ENCODE measurements at regions not wholly inside any gene's neighbourhood (a gene's known extent, or its start where the extent isn't known, plus 50 kb on each side); places are given as distances from the start of the nearest gene placed in this dataset.

DNA sequence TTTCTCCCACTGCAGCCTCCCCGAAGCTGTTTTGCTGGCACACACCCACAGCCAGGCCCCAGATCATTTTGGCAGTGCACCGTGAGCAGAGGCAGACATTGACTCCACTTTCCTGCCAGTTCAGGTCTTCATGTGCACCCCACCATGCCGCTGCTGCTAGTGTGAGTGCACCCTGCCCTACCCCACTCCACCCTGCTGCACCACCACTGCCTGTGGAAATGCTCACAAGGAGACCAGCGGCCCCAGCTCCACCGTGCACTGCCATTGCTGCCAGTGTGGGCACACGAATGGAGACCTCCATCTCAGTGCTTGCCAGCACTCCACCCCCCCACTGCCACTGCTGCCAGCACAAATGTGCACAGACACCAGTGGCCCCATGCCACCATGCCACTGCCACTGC lies 277.6 kb upstream of the ZC4H2 start:
- Histone ChIP-seq H3K9me3 (no peaks in the 10 kb centered on the region), H3K27ac (no peak overlapping the region), H3K4me1 (no peaks in the 10 kb centered on the region), H3K4me3 (no peak overlapping the region), H3K27me3 (no peaks in the 10 kb centered on the region), H3K36me3 (no peaks in the 10 kb centered on the region)
- TF ChIP-seq, protein P1, sequence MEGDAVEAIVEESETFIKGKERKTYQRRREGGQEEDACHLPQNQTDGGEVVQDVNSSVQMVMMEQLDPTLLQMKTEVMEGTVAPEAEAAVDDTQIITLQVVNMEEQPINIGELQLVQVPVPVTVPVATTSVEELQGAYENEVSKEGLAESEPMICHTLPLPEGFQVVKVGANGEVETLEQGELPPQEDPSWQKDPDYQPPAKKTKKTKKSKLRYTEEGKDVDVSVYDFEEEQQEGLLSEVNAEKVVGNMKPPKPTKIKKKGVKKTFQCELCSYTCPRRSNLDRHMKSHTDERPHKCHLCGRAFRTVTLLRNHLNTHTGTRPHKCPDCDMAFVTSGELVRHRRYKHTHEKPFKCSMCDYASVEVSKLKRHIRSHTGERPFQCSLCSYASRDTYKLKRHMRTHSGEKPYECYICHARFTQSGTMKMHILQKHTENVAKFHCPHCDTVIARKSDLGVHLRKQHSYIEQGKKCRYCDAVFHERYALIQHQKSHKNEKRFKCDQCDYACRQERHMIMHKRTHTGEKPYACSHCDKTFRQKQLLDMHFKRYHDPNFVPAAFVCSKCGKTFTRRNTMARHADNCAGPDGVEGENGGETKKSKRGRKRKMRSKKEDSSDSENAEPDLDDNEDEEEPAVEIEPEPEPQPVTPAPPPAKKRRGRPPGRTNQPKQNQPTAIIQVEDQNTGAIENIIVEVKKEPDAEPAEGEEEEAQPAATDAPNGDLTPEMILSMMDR (IDR thresholded peaks at IDR 0.05 in 4 of 5, conservative IDR thresholded peaks at IDR 0.05 in 1 of 5) = no peak
- TF ChIP-seq POLR2A (IDR thresholded peaks at IDR 0.05) = no peak
- in situ Hi-C loops (cut with MboI; ENCODE audit: low sequenced_read_pairs in 4 of 4) = no loop called here
- ATAC-seq = no peak
- no peak for DNase-seq
- intact Hi-C loops (cut with DNase I; ENCODE audit: low total_unique reads) = no loop called here

DNA sequence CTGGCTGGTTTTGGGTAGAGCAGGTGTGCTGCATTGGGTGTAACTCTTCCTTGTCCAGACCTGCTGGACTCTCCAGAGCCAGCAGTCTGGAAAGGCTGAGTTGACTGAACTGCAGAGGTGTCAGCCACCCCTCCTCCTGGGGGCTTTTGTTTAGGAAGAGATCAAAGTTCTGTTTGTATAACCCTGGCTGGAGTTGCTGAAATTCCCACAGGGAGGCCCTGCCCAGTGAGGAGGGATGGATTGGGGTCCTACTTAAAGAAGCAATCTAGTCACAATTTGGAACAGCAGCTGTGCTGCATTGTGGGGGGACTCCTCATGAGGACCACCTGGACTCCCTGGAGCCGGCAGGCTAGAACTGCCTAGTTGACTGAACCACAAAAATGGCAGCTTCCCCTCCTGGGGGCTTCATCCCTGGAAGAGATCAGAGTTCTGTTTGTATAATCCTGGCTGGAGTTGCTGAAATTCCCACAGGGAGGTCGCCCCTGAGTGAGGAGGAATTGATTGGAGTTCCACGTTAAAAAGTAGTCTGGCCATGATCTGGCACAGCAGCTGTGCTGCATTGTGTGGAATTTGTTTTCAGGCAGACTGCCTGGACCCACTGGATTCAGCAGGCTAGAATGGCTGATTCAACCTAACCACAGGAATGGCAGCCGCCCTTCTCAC lies 264.9 kb upstream of the ZC4H2 start:
- in situ Hi-C loops (cut with MboI; ENCODE audit: low sequenced_read_pairs in 4 of 4) = no loop called here
- ATAC-seq (no peak), DNase-seq (no peak)
- peaks cover 0 to 3% (median 0%) of the 10 kb centered on the region in 3 donors for H3K9me3 ChIP-seq
- no peaks in the 10 kb centered on the region for H3K4me1 ChIP-seq
- no peaks in the 10 kb centered on the region for H3K36me3 ChIP-seq
- no peaks in the 10 kb centered on the region for H3K27me3 ChIP-seq
- H3K27ac ChIP-seq = no peak overlapping the region
- no peak for TF ChIP-seq POLR2A (IDR thresholded peaks at IDR 0.05)
- TF ChIP-seq, protein P1 (IDR thresholded peaks at IDR 0.05 in 4 of 5, conservative IDR thresholded peaks at IDR 0.05 in 1 of 5) = no peak
- no peak overlapping the region for H3K4me3 ChIP-seq
- intact Hi-C loops (cut with DNase I; ENCODE audit: low total_unique reads) = no loop called here

DNA sequence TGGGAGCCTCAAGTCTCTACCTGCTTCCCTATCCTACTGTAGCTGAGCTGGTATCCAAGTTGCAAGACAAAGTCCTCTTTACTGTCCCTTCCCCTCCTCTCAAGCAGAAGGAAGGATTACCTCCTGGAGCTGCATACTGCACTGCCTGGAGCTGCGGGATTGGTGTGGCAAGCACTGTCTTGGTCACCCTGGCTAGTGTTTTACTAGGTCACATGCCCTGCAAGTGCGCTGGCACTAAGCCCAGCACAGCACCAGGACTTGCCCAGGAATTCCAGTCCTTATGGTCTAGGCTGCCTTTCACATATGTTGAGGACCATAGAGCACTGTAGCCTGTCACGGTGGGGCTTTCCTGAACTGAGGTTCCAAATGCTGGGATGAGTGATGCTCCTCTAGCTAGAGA lies 227.3 kb upstream of the ZC4H2 start:
- ATAC-seq (no peak), DNase-seq (no peak)
- TF ChIP-seq, protein P1 (IDR thresholded peaks at IDR 0.05 in 4 of 5, conservative IDR thresholded peaks at IDR 0.05 in 1 of 5) = no peak
- no peak for TF ChIP-seq POLR2A (IDR thresholded peaks at IDR 0.05)
- intact Hi-C loops (cut with DNase I; ENCODE audit: low total_unique reads) = no loop called here
- in situ Hi-C loops (cut with MboI; ENCODE audit: low sequenced_read_pairs in 4 of 4) = no loop called here
- Histone ChIP-seq H3K27ac (no peak overlapping the region), H3K4me1 (no peaks in the 10 kb centered on the region), H3K9me3 (no peaks in the 10 kb centered on the region), H3K36me3 (no peaks in the 10 kb centered on the region), H3K27me3 (no peaks in the 10 kb centered on the region), H3K4me3 (no peak overlapping the region)

DNA sequence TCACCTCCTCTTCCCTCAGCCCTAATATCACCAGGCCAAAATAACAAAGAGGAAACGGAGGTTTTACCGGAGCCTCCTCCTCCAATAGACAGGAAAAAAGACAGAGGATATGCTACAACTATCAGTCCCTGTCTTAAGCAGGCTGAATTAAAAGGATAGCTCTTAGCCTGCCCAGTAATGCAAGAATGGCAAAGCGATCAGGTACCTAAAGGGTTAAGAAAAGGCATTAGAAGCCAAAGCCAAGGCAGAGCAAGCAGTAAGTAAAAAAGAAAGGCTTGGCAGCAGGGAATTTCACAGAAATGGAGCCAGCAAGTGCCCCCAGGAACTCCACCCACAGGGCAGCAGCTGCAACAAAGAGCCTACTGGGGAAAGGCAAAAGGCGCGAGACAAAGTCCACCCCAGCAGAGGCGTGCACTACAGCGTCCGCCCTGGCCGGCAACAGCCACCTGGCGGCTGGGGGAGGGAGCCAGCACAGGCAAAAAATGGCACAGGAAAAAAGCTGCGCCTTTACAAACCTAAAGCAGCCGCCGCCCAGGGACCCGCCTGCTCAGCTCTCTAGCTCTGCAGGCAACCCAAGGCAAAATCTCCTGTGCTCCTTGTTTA lies 220.6 kb upstream of the ZC4H2 start:
- no peak for DNase-seq
- Histone ChIP-seq H3K4me1 (no peaks in the 10 kb centered on the region), H3K27ac (no peak overlapping the region), H3K36me3 (no peaks in the 10 kb centered on the region), H3K4me3 (no peak overlapping the region), H3K9me3 (no peaks in the 10 kb centered on the region), H3K27me3 (no peaks in the 10 kb centered on the region)
- intact Hi-C loops (cut with DNase I; ENCODE audit: low total_unique reads) (no loop called here), in situ Hi-C loops (cut with MboI; ENCODE audit: low sequenced_read_pairs in 4 of 4) (no loop called here)
- no peak for ATAC-seq
- no peak for TF ChIP-seq POLR2A (IDR thresholded peaks at IDR 0.05)
- TF ChIP-seq, protein P1 (IDR thresholded peaks at IDR 0.05 in 4 of 5, conservative IDR thresholded peaks at IDR 0.05 in 1 of 5) = no peak

Data from gastrocnemius medialis (tissue), 4 donors.